ENCODE measurements at regions not wholly inside any gene's neighbourhood (a gene's known extent, or its start where the extent isn't known, plus 50 kb on each side); places are given as distances from the start of the nearest gene placed in this dataset.
A peak's percentile ranks its signal among the peaks of the same experiment; 100 is the strongest.

- DNase-seq: no peak
These were observed 170.9 kb upstream of the CPEB2 start for GRCh38 chr4:14831416-14831815.

DNA sequence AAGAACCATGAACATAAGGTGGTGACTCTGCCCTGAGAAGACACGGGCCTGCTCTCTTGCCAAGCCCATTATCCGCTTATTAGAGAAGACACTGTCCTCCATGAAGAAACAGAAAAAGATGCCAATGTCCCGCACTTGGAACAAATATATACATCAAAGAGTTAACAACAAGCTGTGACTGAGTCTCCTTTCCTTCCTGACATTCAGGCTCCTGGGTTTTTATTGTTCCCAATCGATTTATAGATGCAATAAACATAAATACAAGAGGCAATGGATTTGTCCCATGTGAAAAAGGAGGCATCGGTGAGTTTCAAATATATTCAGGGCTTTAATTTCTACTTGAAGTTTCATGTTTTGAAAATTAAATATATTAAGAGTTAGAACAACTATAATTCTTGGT is 169.2 kb upstream of the CPEB2 start:
- no peak for DNase-seq

DNA sequence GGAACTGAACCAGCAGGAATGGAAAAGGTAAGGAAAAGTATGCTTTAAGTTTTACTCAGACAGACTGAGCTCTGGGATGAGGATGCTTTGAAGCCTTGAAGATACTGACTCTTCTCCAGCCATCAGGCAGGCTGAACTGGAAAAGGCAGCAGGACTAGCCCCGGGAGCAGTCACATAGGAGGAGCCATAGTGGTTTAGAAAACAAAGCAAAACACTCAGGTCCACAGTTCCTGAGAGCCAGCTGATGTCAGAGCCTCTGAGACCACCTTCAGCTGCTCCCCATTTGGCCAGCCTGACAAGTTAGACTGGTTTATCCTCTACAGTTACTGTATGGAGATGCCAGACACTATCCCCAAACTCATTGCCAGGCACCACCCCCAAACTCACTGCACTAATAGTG is 167.9 kb upstream of the CPEB2 start:
- no peak for DNase-seq

DNA sequence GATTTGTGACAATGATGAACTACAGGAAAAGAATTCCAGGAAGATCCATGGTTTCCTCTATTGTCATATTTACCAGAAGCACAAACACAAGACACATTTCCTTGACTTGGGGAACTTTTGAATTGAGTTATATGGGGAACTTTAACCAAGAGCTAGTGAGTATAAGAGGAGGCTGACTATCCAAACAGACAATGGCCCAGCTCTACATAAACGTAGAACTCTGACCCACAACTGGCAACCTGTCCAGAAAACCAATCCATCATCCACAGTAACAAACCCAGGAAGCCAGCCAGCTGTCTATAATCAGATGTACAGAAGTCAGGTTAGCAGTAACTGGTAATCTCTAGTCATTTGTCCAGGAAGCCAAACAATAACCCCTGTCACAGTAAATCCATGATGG is 167.0 kb upstream of the CPEB2 start:
- DNase-seq: no peak

DNA sequence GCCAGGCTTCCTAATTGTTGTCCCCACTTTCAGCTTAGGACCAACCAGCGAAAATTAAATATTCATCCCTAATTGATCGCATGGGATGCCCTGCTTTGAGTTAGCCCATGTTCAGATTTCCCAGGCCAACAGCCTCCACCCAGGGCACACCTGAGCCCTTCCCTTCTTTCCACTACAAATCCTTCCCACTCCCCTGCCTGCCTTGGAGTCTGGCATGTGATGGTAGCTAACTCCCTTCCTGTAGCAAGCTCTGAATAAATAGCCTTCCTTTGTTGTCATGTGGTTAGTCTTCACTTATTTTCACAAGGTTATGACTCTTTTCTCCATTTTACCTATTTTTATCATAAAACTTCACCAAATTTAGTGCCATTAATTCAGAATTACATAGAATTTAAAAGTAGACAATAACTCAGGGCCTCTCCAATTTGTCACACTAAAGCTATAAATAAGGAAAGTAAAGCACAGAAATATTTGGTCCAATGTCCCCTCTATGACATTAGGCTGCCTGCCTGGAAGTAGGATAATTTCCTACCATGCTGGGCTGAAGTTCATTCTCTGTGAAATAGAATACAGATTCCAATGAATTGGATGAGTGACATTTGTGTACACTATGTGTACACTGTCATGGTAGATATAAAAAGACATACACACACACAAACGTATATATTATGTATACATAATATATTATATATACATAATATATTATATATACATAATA is 166.4 kb upstream of the CPEB2 start:
- DNase-seq: no peak

- no peak for DNase-seq
These were observed 164.4 kb upstream of the CPEB2 start for GRCh38 chr4:14837860-14838259.

- DNase-seq: peak in 1 of 2 experiments; percentile 38
These were observed 160.2 kb upstream of the CPEB2 start for GRCh38 chr4:14841801-14842768.

DNA sequence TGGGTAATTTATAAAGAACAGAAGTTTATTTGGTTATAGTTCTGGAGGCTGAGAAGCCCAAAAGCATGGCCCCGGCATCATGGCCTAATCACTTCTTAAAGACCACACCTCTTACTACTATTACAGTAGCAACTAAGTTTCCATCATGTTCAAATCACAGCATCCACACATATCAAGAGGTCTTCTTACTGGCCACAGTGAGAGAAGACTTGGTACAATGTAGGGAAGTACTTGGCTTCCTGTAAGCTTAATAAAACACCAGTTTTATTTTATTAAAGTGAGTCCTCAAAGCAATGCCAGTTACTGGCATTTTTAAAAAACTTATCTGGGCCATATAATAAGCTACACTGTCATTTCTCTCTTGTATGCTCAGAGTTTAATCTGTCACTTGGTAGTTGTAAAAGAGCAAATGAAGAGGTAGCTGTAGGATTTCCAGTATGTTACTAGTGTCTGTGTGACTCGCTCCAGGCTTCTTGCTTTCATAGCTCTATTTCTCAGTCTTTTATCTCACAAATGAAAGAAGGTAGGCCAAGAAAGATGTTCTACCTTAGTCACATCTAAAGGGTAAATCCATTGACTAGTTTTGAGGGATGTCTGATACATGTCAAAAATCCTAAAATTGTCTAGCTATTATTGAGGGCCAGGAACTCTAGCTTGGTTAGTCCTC is 159.2 kb upstream of the CPEB2 start:
- DNase-seq: no peak

GRCh38 chr4:14844061-14844460 is 158.2 kb upstream of the CPEB2 start:
- DNase-seq: no peak

GRCh38 chr4:14848229-14848628 is 154.1 kb upstream of the CPEB2 start:
- DNase-seq: no peak

DNA sequence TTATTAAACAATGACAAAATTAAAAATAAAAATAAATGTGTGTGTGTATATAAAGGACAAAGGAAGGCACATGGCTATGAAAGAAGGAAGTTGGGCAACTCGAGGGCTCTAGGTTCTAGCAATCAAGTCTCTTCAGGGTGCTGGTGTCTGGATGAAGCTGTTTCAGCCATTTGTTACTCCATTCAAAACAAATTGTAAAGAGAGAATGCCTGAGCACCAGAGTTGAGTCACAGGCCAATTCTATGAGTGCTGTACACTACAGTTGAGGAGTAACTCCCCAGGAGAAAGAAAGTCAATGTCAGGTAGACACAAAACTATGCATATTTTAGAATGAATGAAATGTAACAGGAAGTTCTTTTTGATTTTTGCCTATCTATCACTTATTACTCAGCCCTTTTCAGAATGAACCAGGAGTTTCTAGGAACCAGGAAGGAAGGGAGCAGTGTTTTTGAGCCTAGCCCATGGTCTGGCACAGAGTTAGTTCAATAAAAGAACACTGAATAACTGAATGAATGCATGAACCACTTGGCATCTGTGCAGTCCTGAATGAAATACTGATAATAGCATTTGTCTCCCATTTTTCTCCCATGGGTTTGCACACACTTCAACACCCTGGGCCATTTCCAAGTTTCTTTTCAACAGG is 151.7 kb upstream of the CPEB2 start:
- DNase-seq: no peak

- no peak for DNase-seq
These were observed 148.9 kb upstream of the CPEB2 start for GRCh38 chr4:14853176-14853943.

DNA sequence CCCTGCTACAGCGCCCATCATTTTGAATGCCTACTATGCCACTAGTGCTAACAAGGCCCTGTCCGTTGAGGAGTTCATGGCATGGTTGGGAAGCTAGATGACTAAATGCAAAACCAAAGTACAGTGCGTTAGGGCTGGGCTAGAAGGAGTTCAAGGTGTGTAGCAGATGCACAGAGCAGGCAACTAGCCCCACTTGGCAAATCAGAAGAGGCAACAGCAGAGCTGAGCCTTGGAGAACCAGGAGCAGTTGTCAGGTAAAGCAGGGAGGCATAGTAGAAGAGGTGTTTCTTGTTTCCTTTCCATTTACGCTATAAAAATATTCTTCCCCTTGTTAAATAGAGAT is 146.6 kb upstream of the CPEB2 start:
- no peak for DNase-seq

DNA sequence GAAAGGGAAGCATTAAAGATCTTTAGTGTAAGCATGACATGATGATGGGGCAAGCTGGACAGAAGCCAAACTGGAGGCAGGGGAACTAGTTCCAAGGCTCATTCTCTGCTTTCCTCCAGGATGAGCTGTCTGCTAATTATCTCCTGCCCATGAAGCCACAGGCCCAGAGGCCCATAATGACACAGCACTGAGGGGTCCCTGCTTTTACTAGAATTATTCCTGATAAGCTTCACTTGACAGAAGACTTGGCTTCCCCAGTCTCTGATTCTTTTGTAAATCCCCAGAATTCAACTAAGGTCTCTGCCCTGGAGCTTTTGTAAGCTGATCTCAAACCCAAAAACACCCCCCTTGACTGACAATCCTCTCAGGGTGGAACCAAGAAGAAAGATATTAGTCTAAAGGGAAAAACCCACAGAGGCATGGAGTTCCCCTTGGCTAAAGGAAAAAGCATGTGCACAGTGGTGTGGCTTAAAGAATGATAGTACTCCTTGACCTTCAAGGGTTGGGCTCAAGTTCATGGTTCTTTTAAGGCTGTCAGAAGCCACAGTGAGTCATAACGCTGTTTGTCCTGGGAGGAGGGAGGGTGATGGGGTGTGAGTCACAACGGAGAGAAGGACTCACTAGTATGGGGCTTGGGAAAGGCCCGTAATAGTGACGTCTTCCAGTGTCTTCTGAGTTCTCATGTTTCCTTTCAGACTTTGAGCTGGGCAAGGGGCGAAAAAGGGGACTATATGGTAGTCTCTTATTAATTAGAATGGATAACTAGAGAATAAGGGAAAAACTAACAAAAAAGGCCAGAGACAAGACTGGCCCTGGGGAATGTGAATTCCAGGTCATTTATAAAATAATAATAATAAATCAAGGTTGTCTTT is 146.0 kb upstream of the CPEB2 start:
- DNase-seq: no peak

- DNase-seq: no peak
These were observed 145.4 kb upstream of the CPEB2 start for GRCh38 chr4:14856934-14857235.

DNA sequence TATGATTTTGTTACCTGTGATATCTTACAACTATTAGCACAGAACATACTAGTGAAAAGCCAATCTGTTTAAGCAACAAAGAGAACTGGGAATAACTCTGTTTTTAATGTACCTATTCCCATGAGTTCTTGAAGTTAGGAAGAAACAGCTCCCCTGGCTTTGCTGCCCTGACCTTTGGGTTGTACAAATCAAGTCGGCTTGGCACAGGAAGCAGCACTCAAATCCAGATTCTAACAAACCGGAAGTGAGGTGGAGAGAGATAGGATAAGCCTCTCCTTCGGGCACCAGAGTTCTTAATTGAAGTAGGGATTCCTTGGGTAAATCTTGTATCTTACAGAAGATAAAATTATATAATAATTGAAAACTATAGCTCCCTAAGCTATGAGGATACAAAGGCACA is 144.8 kb upstream of the CPEB2 start:
- DNase-seq: no peak

GRCh38 chr4:14857981-14858380 is 144.3 kb upstream of the CPEB2 start:
- no peak for DNase-seq

DNA sequence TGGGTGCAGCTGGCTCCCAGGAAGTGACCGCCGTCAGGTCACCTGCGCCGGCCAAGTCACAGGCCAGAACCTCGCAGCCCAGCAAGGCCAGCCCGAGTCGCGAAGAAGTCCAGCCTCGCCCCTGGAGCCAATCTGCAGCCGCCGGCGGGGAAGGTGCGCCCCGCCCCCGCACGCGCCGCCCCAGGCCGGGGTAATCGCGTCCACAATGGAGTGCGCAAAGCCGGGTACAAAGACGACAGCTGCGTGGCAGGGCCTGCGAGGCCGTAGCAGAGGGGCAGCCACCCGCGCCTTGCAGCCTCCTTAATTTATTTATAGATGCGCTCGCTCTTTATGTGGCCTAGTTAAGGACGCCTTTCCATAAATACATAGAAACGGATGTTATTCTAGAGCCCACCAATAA is 139.4 kb upstream of the CPEB2 start:
- DNase-seq: no peak

GRCh38 chr4:14863418-14864364 is 138.6 kb upstream of the CPEB2 start:
- no peak for DNase-seq

GRCh38 chr4:14864365-14865030 is 137.8 kb upstream of the CPEB2 start:
- no peak for DNase-seq

Data from NCI-H2081 (cell line).